ENCODE measurements at regions not wholly inside any gene's neighbourhood (a gene's known extent, or its start where the extent isn't known, plus 50 kb on each side); places are given as distances from the start of the nearest gene placed in this dataset.

DNA sequence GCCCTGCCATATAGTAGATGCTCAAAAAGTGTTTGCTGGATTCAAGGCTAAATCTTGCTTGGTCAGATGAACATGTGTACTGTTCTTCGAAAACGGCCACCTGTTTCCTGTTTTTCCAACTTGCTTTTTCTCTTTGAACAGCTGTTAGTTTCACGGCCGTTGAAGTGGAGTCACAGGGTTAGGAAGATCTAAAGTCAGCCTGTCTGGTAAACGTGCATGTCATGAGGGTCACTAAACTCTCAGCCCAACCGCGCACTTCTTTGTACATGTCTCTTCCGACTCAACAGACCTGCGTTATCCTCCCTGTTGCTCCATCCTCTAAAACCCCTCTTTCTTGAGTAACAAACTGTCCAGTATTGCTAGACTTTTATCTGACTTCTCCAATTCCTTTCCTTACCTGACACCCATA lies 93.2 kb upstream of the MAN1A1 start:
- TF ChIP-seq, protein P1, sequence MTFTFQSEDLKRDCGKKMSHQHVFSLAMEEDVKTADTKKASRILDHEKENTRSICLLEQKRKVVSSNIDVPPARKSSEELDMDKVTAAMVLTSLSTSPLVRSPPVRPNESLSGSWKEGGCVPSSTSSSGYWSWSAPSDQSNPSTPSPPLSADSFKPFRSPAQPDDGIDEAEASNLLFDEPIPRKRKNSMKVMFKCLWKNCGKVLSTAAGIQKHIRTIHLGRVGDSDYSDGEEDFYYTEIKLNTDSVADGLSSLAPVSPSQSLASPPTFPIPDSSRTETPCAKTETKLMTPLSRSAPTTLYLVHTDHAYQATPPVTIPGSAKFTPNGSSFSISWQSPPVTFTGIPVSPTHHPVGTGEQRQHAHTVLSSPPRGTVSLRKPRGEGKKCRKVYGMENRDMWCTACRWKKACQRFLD (tag by site-specific recombination; IDR thresholded peaks at IDR 0.05): no peak
- TF ChIP-seq, protein P2, sequence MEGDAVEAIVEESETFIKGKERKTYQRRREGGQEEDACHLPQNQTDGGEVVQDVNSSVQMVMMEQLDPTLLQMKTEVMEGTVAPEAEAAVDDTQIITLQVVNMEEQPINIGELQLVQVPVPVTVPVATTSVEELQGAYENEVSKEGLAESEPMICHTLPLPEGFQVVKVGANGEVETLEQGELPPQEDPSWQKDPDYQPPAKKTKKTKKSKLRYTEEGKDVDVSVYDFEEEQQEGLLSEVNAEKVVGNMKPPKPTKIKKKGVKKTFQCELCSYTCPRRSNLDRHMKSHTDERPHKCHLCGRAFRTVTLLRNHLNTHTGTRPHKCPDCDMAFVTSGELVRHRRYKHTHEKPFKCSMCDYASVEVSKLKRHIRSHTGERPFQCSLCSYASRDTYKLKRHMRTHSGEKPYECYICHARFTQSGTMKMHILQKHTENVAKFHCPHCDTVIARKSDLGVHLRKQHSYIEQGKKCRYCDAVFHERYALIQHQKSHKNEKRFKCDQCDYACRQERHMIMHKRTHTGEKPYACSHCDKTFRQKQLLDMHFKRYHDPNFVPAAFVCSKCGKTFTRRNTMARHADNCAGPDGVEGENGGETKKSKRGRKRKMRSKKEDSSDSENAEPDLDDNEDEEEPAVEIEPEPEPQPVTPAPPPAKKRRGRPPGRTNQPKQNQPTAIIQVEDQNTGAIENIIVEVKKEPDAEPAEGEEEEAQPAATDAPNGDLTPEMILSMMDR (tag by site-specific recombination; IDR thresholded peaks at IDR 0.05): no peak
- TF ChIP-seq, protein P3, sequence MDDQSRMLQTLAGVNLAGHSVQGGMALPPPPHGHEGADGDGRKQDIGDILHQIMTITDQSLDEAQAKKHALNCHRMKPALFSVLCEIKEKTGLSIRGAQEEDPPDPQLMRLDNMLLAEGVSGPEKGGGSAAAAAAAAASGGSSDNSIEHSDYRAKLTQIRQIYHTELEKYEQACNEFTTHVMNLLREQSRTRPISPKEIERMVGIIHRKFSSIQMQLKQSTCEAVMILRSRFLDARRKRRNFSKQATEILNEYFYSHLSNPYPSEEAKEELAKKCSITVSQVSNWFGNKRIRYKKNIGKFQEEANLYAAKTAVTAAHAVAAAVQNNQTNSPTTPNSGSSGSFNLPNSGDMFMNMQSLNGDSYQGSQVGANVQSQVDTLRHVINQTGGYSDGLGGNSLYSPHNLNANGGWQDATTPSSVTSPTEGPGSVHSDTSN (CRISPR knock-in tag; IDR thresholded peaks at IDR 0.05): no peak
- no peak for TF ChIP-seq REST (tag by site-specific recombination; IDR thresholded peaks at IDR 0.05)
- no peak for TF ChIP-seq ZNF626 (tag by site-specific recombination; IDR thresholded peaks at IDR 0.05)

Measured in HEK293 (cell line).